Panc1 (cell line): ENCODE measurements at regions not wholly inside any gene's neighbourhood (a gene's known extent, or its start where the extent isn't known, plus 50 kb on each side); places are given as distances from the start of the nearest gene placed in this dataset.
"Not testable (repeated sequence)": the region's sequence is repeated elsewhere in the genome, so short reads cannot be mapped to it uniquely, and the experiment has no call there.

Source experiments
- ATAC-seq: fragments of 200-7000 bp; cut with Tn5 transposase; 2 replicates; pipeline ENCODE4 v1.9.1; 2020; ENCODE audit warnings: mild to moderate bottlenecking, moderate library complexity
- BruUV-seq: library from RNA; stranded (reverse); fragments of 400-500 nt; replicated peaks from 2 replicates; lab custom pipeline; 2021; lab: Mats Ljungman, UMichigan
- CTCF ChIA-PET: fragments of 300-600 bp; sonication (Branson Sonifier 250); formaldehyde crosslinking; loops from one replicate; lab custom pipeline; 2022; ENCODE audit warnings: antibody characterized with exemption; lab: Charles Lee
- POLR2A ChIA-PET: fragments of 300-600 bp; sonication (Branson Sonifier 250); formaldehyde crosslinking; loops from one replicate; lab custom pipeline; 2022; ENCODE audit warnings: antibody characterized with exemption; lab: Charles Lee
- DNase-seq: peaks from one replicate; pipeline ENCODE4 v3.0.0-alpha.2; 2010; ENCODE audit warnings: low read depth, low spot score
- H3K27ac ChIP-seq: 2 replicates; pipeline ENCODE4 v1.5.1; 2011; ENCODE audit warnings: mild to moderate bottlenecking, low read length, inconsistent platforms
- H3K27me3 ChIP-seq: fragments of 200-500 bp; sonication (Bioruptor generic); 2 replicates; pipeline ENCODE4 v1.6.0; 2014; ENCODE audit warnings: low read length, inconsistent platforms; ENCODE audit not compliant: control insufficient read depth, insufficient read depth
- H3K36me3 ChIP-seq: fragments of 200-500 bp; sonication (Bioruptor generic); 2 replicates; pipeline ENCODE4 v1.5.1; 2014; ENCODE audit warnings: inconsistent platforms, mild to moderate bottlenecking, low read length, moderate library complexity; ENCODE audit not compliant: control insufficient read depth, insufficient read depth
- H3K4me1 ChIP-seq: 2 replicates; pipeline ENCODE4 v1.5.1; 2011; ENCODE audit warnings: inconsistent platforms, mild to moderate bottlenecking, low read length, moderate library complexity; ENCODE audit not compliant: control insufficient read depth, insufficient read depth
- H3K4me3 ChIP-seq, 2 experiments: 2 replicates each; pipeline ENCODE4 v1.5.1; 2011 to 2012; ENCODE audit warnings: low read depth in 2 of 2, low read length in 2 of 2, mild to moderate bottlenecking in 2 of 2, inconsistent platforms in 1 of 2, moderate library complexity in 1 of 2
- H3K9me3 ChIP-seq: fragments of 200-500 bp; sonication (Bioruptor generic); 2 replicates; pipeline ENCODE4 v1.5.1; 2014; ENCODE audit warnings: low read depth, mild to moderate bottlenecking, inconsistent platforms, low read length, moderate library complexity; ENCODE audit not compliant: control insufficient read depth, insufficient read depth
- CTCF ChIP-seq: fragments of 450-650 bp; IDR thresholded peaks from 2 replicates; pipeline ENCODE4 v1.5.1; 2017; ENCODE audit warnings: mild to moderate bottlenecking
- POLR2AphosphoS5 ChIP-seq: IDR thresholded peaks from 2 replicates; pipeline ENCODE4 v1.6.1; 2012; ENCODE audit warnings: mild to moderate bottlenecking, low read depth, low read length, moderate library complexity
- REST ChIP-seq, 2 experiments: IDR thresholded peaks; 2 replicates each; pipeline ENCODE4 v1.6.1; 2011 to 2012; ENCODE audit warnings: low read depth in 2 of 2, control low read depth in 1 of 2, low read length in 1 of 2, mild to moderate bottlenecking in 1 of 2, moderate library complexity in 1 of 2; ENCODE audit not compliant: insufficient read depth in 1 of 2
- SIN3A ChIP-seq: IDR thresholded peaks from 2 replicates; pipeline ENCODE4 v1.6.1; 2012; ENCODE audit warnings: low read depth, mild to moderate bottlenecking, low read length, moderate library complexity, borderline replicate concordance; ENCODE audit not compliant: insufficient read depth
- TCF7L2 ChIP-seq: IDR thresholded peaks from 2 replicates; pipeline ENCODE4 v1.6.1; 2011; ENCODE audit warnings: mild to moderate bottlenecking, low read depth, low read length, inconsistent platforms
- in situ Hi-C: cut with HindIII; loops from 2 replicates; pipeline ENCODE4 v1.10.0; 2016; ENCODE audit warnings: low sequenced_read_pairs, low pct_unique_long_range_greater_than_20kb
- intact Hi-C: fragments of 100-400 bp; cut with micrococcal nuclease; formaldehyde crosslinking; loops from one replicate; pipeline ENCODE4 v1.10.0; 2022; ENCODE audit not compliant: unreplicated experiment

- no TSS peak for BruUV-seq
- CTCF ChIA-PET: interaction anchor here (0.6 kb wide), 1 partner anchor 9 kb away, joined by 8 read pairs; no protein-coding TSS in a partner anchor
- POLR2A ChIA-PET: no interaction called here
Observed at GRCh38 chr4:138629669-138630068, 385.9 kb upstream of the NOCT start.

GRCh38 chr4:138627096-138627495 lies 384.9 kb upstream of the SLC7A11 start:
- H3K4me1 ChIP-seq: no peaks in the 10 kb centered on the region
- CTCF ChIA-PET: no interaction called here
- no TSS peak for BruUV-seq
- no peak for TF ChIP-seq TCF7L2
- no peak for TF ChIP-seq CTCF
- no peak for TF ChIP-seq SIN3A
- TF ChIP-seq POLR2AphosphoS5: no peak
- TF ChIP-seq REST (IDR thresholded peaks at IDR 0.05; ENCODE audit: insufficient read depth in 1 of 2, low read depth in 2 of 2, low read length in 1 of 2): no peak
- in situ Hi-C loops (no loop called here), intact Hi-C loops (no loop called here)
- no peaks in the 10 kb centered on the region for H3K9me3 ChIP-seq
- DNase-seq: no peak
- H3K4me3 ChIP-seq: no peak overlapping the region
- no peak overlapping the region for H3K27ac ChIP-seq
- H3K36me3 ChIP-seq: no peaks in the 10 kb centered on the region
- POLR2A ChIA-PET: no interaction called here
- no peak for ATAC-seq
- H3K27me3 ChIP-seq: no peaks in the 10 kb centered on the region

More at GRCh38 chr4:138629669-138630068, 385.9 kb upstream of the NOCT start:
- no peak for ATAC-seq
- H3K4me1 ChIP-seq: no peaks in the 10 kb centered on the region
- in situ Hi-C loops (no loop called here), intact Hi-C loops (no loop called here)
- TF ChIP-seq REST (IDR thresholded peaks at IDR 0.05; ENCODE audit: insufficient read depth in 1 of 2, low read depth in 2 of 2, low read length in 1 of 2) (no peak), SIN3A (no peak), CTCF (no peak), TCF7L2 (no peak), POLR2AphosphoS5 (no peak)
- no peaks in the 10 kb centered on the region for H3K36me3 ChIP-seq
- no peak overlapping the region for H3K27ac ChIP-seq
- no peak overlapping the region for H3K4me3 ChIP-seq
- no peaks in the 10 kb centered on the region for H3K27me3 ChIP-seq
- H3K9me3 ChIP-seq: no peaks in the 10 kb centered on the region
- no peak for DNase-seq

GRCh38 chr4:138622362-138622761 lies 380.2 kb upstream of the SLC7A11 start:
- in situ Hi-C loops, H3K27ac ChIP-seq, POLR2A ChIA-PET, intact Hi-C loops, BruUV-seq, DNase-seq, CTCF ChIA-PET, H3K9me3 ChIP-seq, H3K4me1 ChIP-seq, H3K27me3 ChIP-seq, H3K4me3 ChIP-seq, ATAC-seq, H3K36me3 ChIP-seq: not testable (repeated sequence)
